ENCODE measurements at regions not wholly inside any gene's neighbourhood (a gene's known extent, or its start where the extent isn't known, plus 50 kb on each side); places are given as distances from the start of the nearest gene placed in this dataset.

- no peak for TF ChIP-seq CTCF (IDR thresholded peaks at IDR 0.05)
- no peak for TF ChIP-seq EZH2 (IDR thresholded peaks at IDR 0.05; ENCODE audit: borderline replicate concordance, insufficient read depth, low read depth, low read length, poor library complexity, severe bottlenecking)
Measured at GRCh38 chr21:23977971-23978370, 1629.3 kb downstream of the MRPL39 start.

Data from B cell (primary cell).